ENCODE measurements at regions not wholly inside any gene's neighbourhood (a gene's known extent, or its start where the extent isn't known, plus 50 kb on each side); places are given as distances from the start of the nearest gene placed in this dataset.

DNA sequence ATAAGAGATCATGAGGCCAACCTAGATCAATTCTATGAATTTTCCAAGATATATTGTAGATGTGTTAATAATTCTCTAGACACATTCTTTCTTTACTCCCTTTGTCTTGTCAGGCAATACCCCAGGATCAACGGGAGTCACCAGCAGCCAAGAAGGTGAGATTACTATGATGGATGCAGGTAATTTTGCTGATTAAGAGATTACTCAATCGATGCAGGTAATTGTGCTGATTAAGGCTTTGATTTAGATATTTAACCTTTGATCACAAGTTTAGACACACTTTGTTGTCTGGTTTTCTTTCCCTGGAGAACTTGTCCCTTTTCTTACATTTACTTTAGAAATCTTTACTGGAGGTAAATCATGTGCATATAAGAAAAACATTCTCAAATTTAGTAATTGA lies 134.3 kb upstream of the CNTN1 start:
- TF ChIP-seq, protein P1, sequence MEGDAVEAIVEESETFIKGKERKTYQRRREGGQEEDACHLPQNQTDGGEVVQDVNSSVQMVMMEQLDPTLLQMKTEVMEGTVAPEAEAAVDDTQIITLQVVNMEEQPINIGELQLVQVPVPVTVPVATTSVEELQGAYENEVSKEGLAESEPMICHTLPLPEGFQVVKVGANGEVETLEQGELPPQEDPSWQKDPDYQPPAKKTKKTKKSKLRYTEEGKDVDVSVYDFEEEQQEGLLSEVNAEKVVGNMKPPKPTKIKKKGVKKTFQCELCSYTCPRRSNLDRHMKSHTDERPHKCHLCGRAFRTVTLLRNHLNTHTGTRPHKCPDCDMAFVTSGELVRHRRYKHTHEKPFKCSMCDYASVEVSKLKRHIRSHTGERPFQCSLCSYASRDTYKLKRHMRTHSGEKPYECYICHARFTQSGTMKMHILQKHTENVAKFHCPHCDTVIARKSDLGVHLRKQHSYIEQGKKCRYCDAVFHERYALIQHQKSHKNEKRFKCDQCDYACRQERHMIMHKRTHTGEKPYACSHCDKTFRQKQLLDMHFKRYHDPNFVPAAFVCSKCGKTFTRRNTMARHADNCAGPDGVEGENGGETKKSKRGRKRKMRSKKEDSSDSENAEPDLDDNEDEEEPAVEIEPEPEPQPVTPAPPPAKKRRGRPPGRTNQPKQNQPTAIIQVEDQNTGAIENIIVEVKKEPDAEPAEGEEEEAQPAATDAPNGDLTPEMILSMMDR (IDR thresholded peaks at IDR 0.05), result no peak
- no peak for TF ChIP-seq ZFX (IDR thresholded peaks at IDR 0.05; ENCODE audit: borderline replicate concordance)

Measured in 22Rv1 (cell line).